ENCODE measurements at regions not wholly inside any gene's neighbourhood (a gene's known extent, or its start where the extent isn't known, plus 50 kb on each side); places are given as distances from the start of the nearest gene placed in this dataset.

GRCh38 chr1:221125976-221126375, 246.7 kb downstream of the HLX start:
- TF ChIP-seq GATA2 (IDR thresholded peaks at IDR 0.05; ENCODE audit: low read depth, low read length) (no peak), GATA3 (IDR thresholded peaks at IDR 0.05; ENCODE audit: low read depth, low read length) (no peak)

All from SH-SY5Y (cell line).